ENCODE measurements at regions not wholly inside any gene's neighbourhood (a gene's known extent, or its start where the extent isn't known, plus 50 kb on each side); places are given as distances from the start of the nearest gene placed in this dataset.

DNA sequence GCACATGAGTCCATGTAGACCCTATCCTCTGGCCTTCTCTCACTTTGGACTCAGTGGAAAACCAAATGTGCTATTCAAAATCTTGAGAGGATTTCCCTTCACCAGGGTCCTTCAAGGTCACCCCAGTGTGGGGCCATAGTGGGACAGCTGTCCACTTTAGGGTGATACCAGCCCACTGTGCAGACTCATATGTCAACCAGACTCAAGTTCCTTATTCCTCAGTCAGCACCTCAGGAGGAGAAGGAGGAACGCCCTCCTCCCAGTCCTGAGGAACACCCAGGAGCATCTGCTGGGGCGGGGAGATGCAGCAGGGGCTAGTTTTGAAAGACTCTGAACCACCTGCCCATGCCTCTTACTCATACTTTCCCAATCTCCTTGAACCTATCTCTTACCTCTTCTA is 340.9 kb downstream of the MATN1 start:
- TF ChIP-seq, protein P1, sequence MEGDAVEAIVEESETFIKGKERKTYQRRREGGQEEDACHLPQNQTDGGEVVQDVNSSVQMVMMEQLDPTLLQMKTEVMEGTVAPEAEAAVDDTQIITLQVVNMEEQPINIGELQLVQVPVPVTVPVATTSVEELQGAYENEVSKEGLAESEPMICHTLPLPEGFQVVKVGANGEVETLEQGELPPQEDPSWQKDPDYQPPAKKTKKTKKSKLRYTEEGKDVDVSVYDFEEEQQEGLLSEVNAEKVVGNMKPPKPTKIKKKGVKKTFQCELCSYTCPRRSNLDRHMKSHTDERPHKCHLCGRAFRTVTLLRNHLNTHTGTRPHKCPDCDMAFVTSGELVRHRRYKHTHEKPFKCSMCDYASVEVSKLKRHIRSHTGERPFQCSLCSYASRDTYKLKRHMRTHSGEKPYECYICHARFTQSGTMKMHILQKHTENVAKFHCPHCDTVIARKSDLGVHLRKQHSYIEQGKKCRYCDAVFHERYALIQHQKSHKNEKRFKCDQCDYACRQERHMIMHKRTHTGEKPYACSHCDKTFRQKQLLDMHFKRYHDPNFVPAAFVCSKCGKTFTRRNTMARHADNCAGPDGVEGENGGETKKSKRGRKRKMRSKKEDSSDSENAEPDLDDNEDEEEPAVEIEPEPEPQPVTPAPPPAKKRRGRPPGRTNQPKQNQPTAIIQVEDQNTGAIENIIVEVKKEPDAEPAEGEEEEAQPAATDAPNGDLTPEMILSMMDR (IDR thresholded peaks at IDR 0.05; ENCODE audit: low read depth, low read length) = no peak
- no peak overlapping the region for H3K4me3 ChIP-seq (ENCODE audit: low read depth, low read length)
- no peak overlapping the region for H3K27ac ChIP-seq
- H3K27me3 ChIP-seq (ENCODE audit: insufficient read depth, low read depth, severe bottlenecking) = no peaks in the 10 kb centered on the region
- H3K36me3 ChIP-seq = no peaks in the 10 kb centered on the region
- DNase-seq = no peak
- H3K9me3 ChIP-seq (ENCODE audit: severe bottlenecking) = no peaks in the 10 kb centered on the region

DNA sequence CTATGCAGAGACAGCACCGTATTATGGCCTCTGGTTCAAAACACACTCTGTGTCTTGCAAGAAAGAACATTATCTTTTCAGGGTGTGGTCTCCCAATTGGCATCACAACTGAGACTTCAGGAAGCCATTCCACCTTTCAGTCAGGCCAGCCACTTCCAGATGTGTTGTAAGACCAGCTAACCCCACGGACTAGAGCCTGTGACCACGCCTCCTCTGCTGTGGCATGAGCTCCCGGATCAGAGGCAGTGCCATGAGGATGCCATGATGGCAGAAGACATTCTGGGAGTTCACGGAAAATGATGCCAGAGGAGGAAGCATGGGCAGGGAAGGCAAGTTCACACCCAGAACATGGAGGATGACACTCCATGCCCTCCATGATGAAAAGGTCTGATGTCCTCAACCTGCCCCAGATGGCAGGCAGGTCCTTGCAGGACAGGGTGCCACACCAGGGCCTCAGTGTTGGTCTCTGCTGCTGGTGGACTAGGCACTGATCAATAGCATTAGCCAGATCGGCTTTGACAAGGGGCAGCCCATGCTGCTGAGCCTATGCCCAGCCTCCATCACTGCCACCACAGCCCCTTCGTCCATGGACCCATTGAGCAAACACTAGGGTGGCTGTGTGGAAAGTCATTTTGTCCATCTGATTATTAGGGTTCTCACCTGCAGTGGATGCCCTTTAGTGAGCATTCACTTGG is 341.6 kb downstream of the MATN1 start:
- H3K9me3 ChIP-seq (ENCODE audit: severe bottlenecking) = no peaks in the 10 kb centered on the region
- TF ChIP-seq, protein P1 (IDR thresholded peaks at IDR 0.05; ENCODE audit: low read depth, low read length) = no peak
- no peak overlapping the region for H3K27ac ChIP-seq
- no peaks in the 10 kb centered on the region for H3K27me3 ChIP-seq (ENCODE audit: insufficient read depth, low read depth, severe bottlenecking)
- no peak for DNase-seq
- H3K4me3 ChIP-seq (ENCODE audit: low read depth, low read length) = no peak overlapping the region
- H3K36me3 ChIP-seq = no peaks in the 10 kb centered on the region

DNA sequence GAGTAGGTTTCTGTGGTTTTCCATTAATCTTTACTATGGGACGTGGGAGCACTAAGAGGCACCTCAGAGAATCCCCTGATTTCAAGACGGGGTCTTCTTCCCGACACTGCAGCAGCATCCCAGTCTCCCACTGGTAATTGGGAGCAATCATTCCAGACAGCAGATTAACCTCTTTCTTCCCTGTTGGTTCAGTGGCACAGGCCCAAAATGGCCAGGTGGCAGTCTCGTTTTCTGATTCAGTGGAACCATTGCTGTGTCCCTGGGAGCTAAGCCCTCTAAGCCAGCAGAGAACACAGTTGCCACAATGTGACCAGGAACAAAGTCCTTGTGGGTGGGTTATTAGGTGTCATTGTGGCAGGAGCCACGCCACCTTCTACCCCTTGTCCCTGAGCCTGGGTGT is 342.1 kb downstream of the MATN1 start:
- Histone ChIP-seq H3K4me3 (ENCODE audit: low read depth, low read length) (no peak overlapping the region), H3K36me3 (no peaks in the 10 kb centered on the region), H3K9me3 (ENCODE audit: severe bottlenecking) (no peaks in the 10 kb centered on the region), H3K27ac (no peak overlapping the region), H3K27me3 (ENCODE audit: insufficient read depth, low read depth, severe bottlenecking) (no peaks in the 10 kb centered on the region)
- TF ChIP-seq, protein P1 (IDR thresholded peaks at IDR 0.05; ENCODE audit: low read depth, low read length) = no peak
- no peak for DNase-seq

DNA sequence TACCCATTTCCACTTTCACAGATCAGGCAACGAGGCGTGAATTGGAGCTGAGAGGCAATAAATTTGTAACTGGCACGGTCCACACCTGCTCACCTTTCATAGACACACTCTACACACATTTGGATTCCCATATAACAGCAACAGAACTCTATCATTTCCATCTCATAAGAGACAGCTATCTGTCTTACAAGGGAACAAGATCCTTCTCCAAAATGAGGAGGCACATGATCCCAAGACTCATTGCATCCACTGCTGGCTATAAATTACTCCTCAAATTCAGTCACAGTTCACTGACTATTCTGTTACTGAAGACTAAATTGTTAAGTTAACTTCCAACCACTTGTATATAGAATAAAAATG is 342.8 kb downstream of the MATN1 start:
- Histone ChIP-seq H3K4me3 (ENCODE audit: low read depth, low read length) (no peak overlapping the region), H3K27me3 (ENCODE audit: insufficient read depth, low read depth, severe bottlenecking) (no peaks in the 10 kb centered on the region), H3K9me3 (ENCODE audit: severe bottlenecking) (no peaks in the 10 kb centered on the region), H3K36me3 (no peaks in the 10 kb centered on the region), H3K27ac (no peak overlapping the region)
- TF ChIP-seq, protein P1 (IDR thresholded peaks at IDR 0.05; ENCODE audit: low read depth, low read length) = no peak
- no peak for DNase-seq

DNA sequence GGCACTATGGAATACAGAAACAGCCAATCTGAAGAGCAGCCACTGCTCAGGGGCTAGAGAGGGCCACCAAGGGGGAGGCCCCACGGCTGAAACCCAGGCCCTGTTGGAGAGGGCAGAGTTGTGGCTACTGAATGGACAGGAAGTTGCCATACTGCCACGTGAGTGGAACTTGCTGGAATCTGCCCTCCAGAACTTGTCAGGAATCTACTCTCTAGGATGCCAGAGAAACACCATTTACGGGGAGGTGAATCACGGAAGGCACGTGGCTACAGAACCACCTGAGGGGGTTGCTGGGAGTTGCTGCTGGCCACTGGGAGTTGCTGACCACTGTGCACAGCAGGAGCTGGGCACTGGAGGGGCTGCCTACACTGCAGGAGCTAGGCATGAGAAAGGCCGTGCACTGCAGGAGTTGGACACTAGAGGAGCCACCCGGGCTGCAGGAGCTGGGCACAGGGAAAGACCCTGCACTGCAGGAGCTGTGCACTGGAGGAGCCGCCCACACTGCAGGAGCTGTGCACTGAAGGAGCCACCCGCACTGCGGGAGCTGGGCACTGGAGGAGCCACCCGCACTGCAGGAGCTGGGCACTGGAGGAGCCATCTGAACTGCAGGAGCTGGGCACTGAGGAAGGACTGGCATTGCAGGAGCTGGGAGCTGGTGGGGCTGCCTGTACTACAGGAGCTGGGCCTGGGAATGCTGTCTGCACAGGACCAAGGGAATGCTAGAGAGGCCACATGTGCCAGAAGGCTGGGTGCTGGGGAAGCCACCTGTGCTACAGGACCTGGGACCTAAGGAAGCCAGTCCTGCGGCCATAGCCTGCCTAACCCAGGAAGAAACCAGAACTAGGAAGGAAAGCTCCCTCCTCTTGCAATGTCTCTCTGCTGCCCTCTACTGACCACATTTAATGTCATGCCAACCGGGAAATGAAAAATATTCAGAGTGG is 343.4 kb downstream of the MATN1 start:
- TF ChIP-seq, protein P1 (IDR thresholded peaks at IDR 0.05; ENCODE audit: low read depth, low read length) = peak; percentile 83
- no peaks in the 10 kb centered on the region for H3K36me3 ChIP-seq
- H3K4me3 ChIP-seq (ENCODE audit: low read depth, low read length) = no peak overlapping the region
- H3K9me3 ChIP-seq (ENCODE audit: severe bottlenecking) = no peaks in the 10 kb centered on the region
- H3K27ac ChIP-seq = no peak overlapping the region
- no peaks in the 10 kb centered on the region for H3K27me3 ChIP-seq (ENCODE audit: insufficient read depth, low read depth, severe bottlenecking)
- DNase-seq = peak; percentile 69
